GM18505 (cell line): ENCODE measurements at regions not wholly inside any gene's neighbourhood (a gene's known extent, or its start where the extent isn't known, plus 50 kb on each side); places are given as distances from the start of the nearest gene placed in this dataset.
"Not testable (repeated sequence)": the region's sequence is repeated elsewhere in the genome, so short reads cannot be mapped to it uniquely, and the experiment has no call there.

Experiments
- ATAC-seq: cut with Tn5 transposase; IDR thresholded peaks from one replicate; pipeline ENCODE4 v1.9.1; 2021; ENCODE audit not compliant: unreplicated experiment
- POLR2A ChIP-seq: IDR thresholded peaks from 4 replicates; pipeline ENCODE4 v1.6.1; 2011; ENCODE audit warnings: borderline replicate concordance; ENCODE audit not compliant: insufficient read depth, insufficient read length; ENCODE audit errors: extremely low read depth

GRCh38 chrX:40530509-40530908, 50.3 kb upstream of the ATP6AP2 start:
- TF ChIP-seq POLR2A = no peak
- no peak for ATAC-seq

- no peak for ATAC-seq
Observed at GRCh38 chrX:40527543-40527942, 53.2 kb upstream of the ATP6AP2 start.

GRCh38 chrX:40526412-40526811, 54.4 kb upstream of the ATP6AP2 start:
- ATAC-seq = no peak
- no peak for TF ChIP-seq POLR2A

More at GRCh38 chrX:40527543-40527942, 53.2 kb upstream of the ATP6AP2 start:
- no peak for TF ChIP-seq POLR2A

- ATAC-seq = not testable (repeated sequence)
Observed at GRCh38 chrX:40525901-40526300, 54.9 kb upstream of the ATP6AP2 start.

GRCh38 chrX:40524423-40524822, 56.3 kb upstream of the ATP6AP2 start:
- no peak for ATAC-seq
- TF ChIP-seq POLR2A = no peak

GRCh38 chrX:40523852-40524251, 56.9 kb upstream of the ATP6AP2 start:
- TF ChIP-seq POLR2A = no peak
- no peak for ATAC-seq

GRCh38 chrX:40521868-40522450, 58.8 kb upstream of the ATP6AP2 start:
- no peak for TF ChIP-seq POLR2A
- ATAC-seq = no peak

GRCh38 chrX:40514376-40514775, 66.4 kb upstream of the ATP6AP2 start:
- no peak for ATAC-seq
- no peak for TF ChIP-seq POLR2A

GRCh38 chrX:40513835-40514234, 66.9 kb upstream of the ATP6AP2 start:
- no peak for TF ChIP-seq POLR2A
- no peak for ATAC-seq

GRCh38 chrX:40513012-40513411, 67.8 kb upstream of the ATP6AP2 start:
- no peak for ATAC-seq
- TF ChIP-seq POLR2A = no peak

- ATAC-seq = no peak
- no peak for TF ChIP-seq POLR2A
Observed at GRCh38 chrX:40511258-40511657, 69.5 kb upstream of the ATP6AP2 start.

- no peak for TF ChIP-seq POLR2A
- no peak for ATAC-seq
Observed at GRCh38 chrX:40508560-40508959, 72.2 kb upstream of the ATP6AP2 start.

- no peak for TF ChIP-seq POLR2A
Observed at GRCh38 chrX:40506201-40506985, 74.4 kb upstream of the ATP6AP2 start.

GRCh38 chrX:40504801-40505605, 75.8 kb upstream of the ATP6AP2 start:
- ATAC-seq = no peak
- no peak for TF ChIP-seq POLR2A

More at GRCh38 chrX:40506201-40506985, 74.4 kb upstream of the ATP6AP2 start:
- no peak for ATAC-seq
